HepG2 (cell line): ENCODE measurements at regions not wholly inside any gene's neighbourhood (a gene's known extent, or its start where the extent isn't known, plus 50 kb on each side); places are given as distances from the start of the nearest gene placed in this dataset.

Experiments
- ATAC-seq: fragments of 200-7000 bp; cut with Tn5 transposase; 3 replicates; pipeline ENCODE4 v1.9.1; 2020; ENCODE audit warnings: mild to moderate bottlenecking, moderate library complexity
- BruUV-seq: library from RNA; stranded (reverse); fragments of 400-500 nt; replicated peaks from 2 replicates; lab custom pipeline; 2021; lab: Mats Ljungman, UMichigan
- CTCF ChIA-PET: fragments of 300-600 bp; formaldehyde crosslinking; extraction: SDS; loops from one replicate; lab custom pipeline; 2021; ENCODE audit warnings: low total read pairs, inconsistent platforms, low intra/inter-chr PET ratio; lab: Yijun Ruan, JAX
- POLR2A ChIA-PET: fragments of 350-600 bp; sonication (Branson Sonifier 250); formaldehyde crosslinking; loops from one replicate; lab custom pipeline; 2020; ENCODE audit warnings: antibody characterized with exemption, inconsistent platforms; lab: Yijun Ruan, JAX
- DNase-seq: peaks from one replicate; pipeline ENCODE4 v3.0.0-alpha.2; 2015; ENCODE audit warnings: low spot score
- FAIRE-seq: peaks from 3 replicates; lab custom pipeline; 2011; peaks lifted over from hg19 to GRCh38; lab: Jason Lieb, UNC
- H2AFZ ChIP-seq: one replicate; pipeline ENCODE4 v1.6.1; 2011; ENCODE audit warnings: low read length, inconsistent platforms
- H3K27ac ChIP-seq: fragments of 300-600 bp; 3 replicates; pipeline ENCODE4 v1.8.0; 2011; ENCODE audit warnings: mixed run types, mild to moderate bottlenecking, mixed read lengths, low read length, inconsistent platforms; ENCODE audit not compliant: insufficient read depth; ENCODE audit errors: extremely low read length
- H3K27me3 ChIP-seq, 2 experiments: fragments of 200-600 bp in 1 of 2; 2 replicates in 1 of 2; 3 replicates in 1 of 2; pipeline versions ENCODE4 v1.6.0 to v1.8.0; 2011; ENCODE audit warnings: low read length in 2 of 2, mild to moderate bottlenecking in 2 of 2, moderate library complexity in 2 of 2, inconsistent platforms in 1 of 2; ENCODE audit not compliant: insufficient read depth in 2 of 2, control insufficient read depth in 1 of 2
- H3K36me3 ChIP-seq, 2 experiments: fragments of 200-600 bp in 1 of 2; replicated peaks in 1 of 2; 2 replicates in 1 of 2; 3 replicates in 1 of 2; pipeline versions ENCODE4 v1.5.1 to v1.8.0; 2011; ENCODE audit warnings: low read length in 2 of 2, inconsistent platforms in 1 of 2; ENCODE audit not compliant: insufficient read depth in 2 of 2, control insufficient read depth in 1 of 2
- H3K4me1 ChIP-seq: 2 replicates; pipeline ENCODE4 v1.5.1; 2012; ENCODE audit warnings: low read length, inconsistent platforms; ENCODE audit not compliant: insufficient read depth
- H3K4me2 ChIP-seq: 2 replicates; pipeline ENCODE4 v1.6.0; 2011; ENCODE audit warnings: low read depth, low read length, inconsistent platforms
- H3K4me3 ChIP-seq, 3 experiments: fragments of 200-600 bp in 1 of 3; sonication (generic), shearing (Covaris generic) in 1 of 3; replicated peaks in 1 of 3; 2 replicates each; pipeline ENCODE4 v1.5.1; 2011 to 2016; ENCODE audit warnings: low read length in 3 of 3, inconsistent platforms in 2 of 3, low read depth in 2 of 3, mild to moderate bottlenecking in 2 of 3, control low read depth in 1 of 3, mixed read lengths in 1 of 3; ENCODE audit not compliant: insufficient read depth in 1 of 3
- H3K79me2 ChIP-seq: one replicate; pipeline ENCODE4 v1.6.1; 2011; ENCODE audit warnings: low read length, inconsistent platforms; ENCODE audit not compliant: insufficient read depth
- H3K9ac ChIP-seq: 2 replicates; pipeline ENCODE4 v1.6.0; 2011; ENCODE audit warnings: mild to moderate bottlenecking, low read depth, low read length, inconsistent platforms; ENCODE audit not compliant: insufficient read depth
- H3K9me3 ChIP-seq: 2 replicates; pipeline ENCODE4 v1.5.1; 2012; ENCODE audit warnings: mild to moderate bottlenecking, low read length
- H4K20me1 ChIP-seq: 2 replicates; pipeline ENCODE4 v1.6.0; 2011; ENCODE audit warnings: inconsistent platforms, mild to moderate bottlenecking, low read length, moderate library complexity; ENCODE audit not compliant: insufficient read depth
- AGO2 ChIP-seq: fragments of 200-400 bp; formaldehyde crosslinking; optimal IDR thresholded peaks from 2 replicates; pipeline ENCODE3; 2017; ENCODE audit warnings: mild to moderate bottlenecking, low read depth, low read length, moderate library complexity
- DNMT3B ChIP-seq: conservative IDR thresholded peaks from 2 replicates; pipeline ENCODE4 v1.6.1; 2016; ENCODE audit warnings: missing biosample characterization, control low read depth
- EEA1 ChIP-seq: sonication (generic); formaldehyde crosslinking; IDR thresholded peaks from 2 replicates; pipeline ENCODE4 v1.5.1; 2020; ENCODE audit warnings: mild to moderate bottlenecking, missing genetic modification reagents, borderline replicate concordance
- EHMT2 ChIP-seq: fragments of 200-600 bp; sonication (generic); IDR thresholded peaks from 2 replicates; pipeline ENCODE4 v1.7.0; 2017; ENCODE audit warnings: antibody characterized with exemption, low read depth, low read length, borderline replicate concordance
- GFI1 ChIP-seq: sonication (generic); formaldehyde crosslinking; IDR thresholded peaks from 2 replicates; pipeline ENCODE4 v1.5.0; 2020; ENCODE audit warnings: missing genetic modification reagents, mild to moderate bottlenecking, borderline replicate concordance
- IKZF4 ChIP-seq: sonication (generic); formaldehyde crosslinking; IDR thresholded peaks from 2 replicates; pipeline ENCODE4 v1.5.1; 2020; ENCODE audit warnings: borderline replicate concordance, mild to moderate bottlenecking, low read depth, missing genetic modification reagents; ENCODE audit errors: not compliant biosample characterization
- KLF12 ChIP-seq: sonication (generic); formaldehyde crosslinking; IDR thresholded peaks from 2 replicates; pipeline ENCODE4 v1.4.0; 2020; ENCODE audit warnings: missing genetic modification reagents, borderline replicate concordance
- NCOA5 ChIP-seq: sonication (generic); formaldehyde crosslinking; IDR thresholded peaks from 2 replicates; pipeline ENCODE4 v1.4.0; 2020; ENCODE audit warnings: missing genetic modification reagents
- TIGD3 ChIP-seq: sonication (generic); formaldehyde crosslinking; IDR thresholded peaks from 2 replicates; pipeline ENCODE4 v1.5.1; 2020; ENCODE audit warnings: mild to moderate bottlenecking, missing genetic modification reagents, borderline replicate concordance
- ZKSCAN5 ChIP-seq: sonication (generic); formaldehyde crosslinking; IDR thresholded peaks from 2 replicates; pipeline ENCODE4 v1.5.1; 2020; ENCODE audit warnings: mild to moderate bottlenecking, missing genetic modification reagents
- ZMYM4 ChIP-seq: sonication (generic); formaldehyde crosslinking; IDR thresholded peaks from 2 replicates; pipeline ENCODE4 v1.8.1; 2023; ENCODE audit warnings: mild to moderate bottlenecking, missing genetic modification reagents
- ZNF138 ChIP-seq: sonication (generic); formaldehyde crosslinking; IDR thresholded peaks from 2 replicates; pipeline ENCODE4 v1.5.0; 2020; ENCODE audit warnings: mild to moderate bottlenecking, low read depth, missing genetic modification reagents
- ZNF337 ChIP-seq: sonication (generic); formaldehyde crosslinking; IDR thresholded peaks from 2 replicates; pipeline ENCODE4 v1.5.1; 2020; ENCODE audit warnings: missing genetic modification reagents, low read depth, mild to moderate bottlenecking, borderline replicate concordance
- ZNF512 ChIP-seq: sonication (generic); formaldehyde crosslinking; IDR thresholded peaks from 2 replicates; pipeline ENCODE4 v1.4.0; 2020; ENCODE audit warnings: mild to moderate bottlenecking, missing genetic modification reagents
- WGBS: methylation state at CpG from one replicate; pipeline ENCODE4 v1.1.6; 2017; ENCODE audit warnings: low lambda C conversion rate; 5-methylcytosine and 5-hydroxymethylcytosine counted together
- in situ Hi-C: cut with HindIII; loops from 2 replicates; pipeline ENCODE4 v1.10.0; 2017; ENCODE audit warnings: low pct_unique_long_range_greater_than_20kb; ENCODE audit not compliant: extremely low pct_ligation_motif_present
- intact Hi-C: fragments of 100-400 bp; cut with micrococcal nuclease; formaldehyde crosslinking; loops from one replicate; pipeline ENCODE4 v1.10.0; 2022; ENCODE audit not compliant: unreplicated experiment
- TF ChIP-seq, protein P1 (sequence below): sonication (generic); formaldehyde crosslinking; IDR thresholded peaks from 2 replicates; pipeline ENCODE4 v1.5.1; 2020; ENCODE audit warnings: missing genetic modification reagents, mild to moderate bottlenecking, borderline replicate concordance
- TF ChIP-seq, protein P2 (sequence below): sonication (generic); formaldehyde crosslinking; IDR thresholded peaks from 2 replicates; pipeline ENCODE4 v1.4.0; 2020; ENCODE audit warnings: missing genetic modification reagents
- TF ChIP-seq, protein P3 (sequence below): sonication (generic); formaldehyde crosslinking; IDR thresholded peaks from 2 replicates; pipeline ENCODE4 v1.4.0; 2020; ENCODE audit warnings: missing genetic modification reagents, mild to moderate bottlenecking, borderline replicate concordance

- FAIRE-seq (no peak), ATAC-seq (no peak), DNase-seq (no peak)
- no peak overlapping the region for H2AFZ ChIP-seq
- H3K9me3 ChIP-seq: no peaks in the 10 kb centered on the region
- in situ Hi-C loops: no loop called here
- no peaks in the 10 kb centered on the region for H3K79me2 ChIP-seq
- POLR2A ChIA-PET: no interaction called here
- H3K4me1 ChIP-seq: no peaks in the 10 kb centered on the region
- BruUV-seq: no TSS peak
- no peaks in the 10 kb centered on the region for H3K36me3 ChIP-seq
- peaks cover 8 to 44% of the 10 kb centered on the region in 2 experiments; a peak in 4 of 5 replicates for H3K27me3 ChIP-seq
- no peak overlapping the region for H3K27ac ChIP-seq
- intact Hi-C loops: no loop called here
- no peak overlapping the region for H3K4me3 ChIP-seq
- CTCF ChIA-PET: no interaction called here
- WGBS: 0% methylated on average over 3 of the region's 3 CpGs
- no peaks in the 10 kb centered on the region for H4K20me1 ChIP-seq
- H3K4me2 ChIP-seq: no peak overlapping the region
- H3K9ac ChIP-seq: no peak overlapping the region
- no peak for TF ChIP-seq ZMYM4
- TF ChIP-seq, protein P1, sequence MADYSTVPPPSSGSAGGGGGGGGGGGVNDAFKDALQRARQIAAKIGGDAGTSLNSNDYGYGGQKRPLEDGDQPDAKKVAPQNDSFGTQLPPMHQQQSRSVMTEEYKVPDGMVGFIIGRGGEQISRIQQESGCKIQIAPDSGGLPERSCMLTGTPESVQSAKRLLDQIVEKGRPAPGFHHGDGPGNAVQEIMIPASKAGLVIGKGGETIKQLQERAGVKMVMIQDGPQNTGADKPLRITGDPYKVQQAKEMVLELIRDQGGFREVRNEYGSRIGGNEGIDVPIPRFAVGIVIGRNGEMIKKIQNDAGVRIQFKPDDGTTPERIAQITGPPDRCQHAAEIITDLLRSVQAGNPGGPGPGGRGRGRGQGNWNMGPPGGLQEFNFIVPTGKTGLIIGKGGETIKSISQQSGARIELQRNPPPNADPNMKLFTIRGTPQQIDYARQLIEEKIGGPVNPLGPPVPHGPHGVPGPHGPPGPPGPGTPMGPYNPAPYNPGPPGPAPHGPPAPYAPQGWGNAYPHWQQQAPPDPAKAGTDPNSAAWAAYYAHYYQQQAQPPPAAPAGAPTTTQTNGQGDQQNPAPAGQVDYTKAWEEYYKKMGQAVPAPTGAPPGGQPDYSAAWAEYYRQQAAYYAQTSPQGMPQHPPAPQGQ: no peak
- no peak for TF ChIP-seq EEA1 (CRISPR knock-in tag)
- no peak for TF ChIP-seq ZKSCAN5
- TF ChIP-seq ZNF512 (CRISPR knock-in tag): no peak
- TF ChIP-seq, protein P2, sequence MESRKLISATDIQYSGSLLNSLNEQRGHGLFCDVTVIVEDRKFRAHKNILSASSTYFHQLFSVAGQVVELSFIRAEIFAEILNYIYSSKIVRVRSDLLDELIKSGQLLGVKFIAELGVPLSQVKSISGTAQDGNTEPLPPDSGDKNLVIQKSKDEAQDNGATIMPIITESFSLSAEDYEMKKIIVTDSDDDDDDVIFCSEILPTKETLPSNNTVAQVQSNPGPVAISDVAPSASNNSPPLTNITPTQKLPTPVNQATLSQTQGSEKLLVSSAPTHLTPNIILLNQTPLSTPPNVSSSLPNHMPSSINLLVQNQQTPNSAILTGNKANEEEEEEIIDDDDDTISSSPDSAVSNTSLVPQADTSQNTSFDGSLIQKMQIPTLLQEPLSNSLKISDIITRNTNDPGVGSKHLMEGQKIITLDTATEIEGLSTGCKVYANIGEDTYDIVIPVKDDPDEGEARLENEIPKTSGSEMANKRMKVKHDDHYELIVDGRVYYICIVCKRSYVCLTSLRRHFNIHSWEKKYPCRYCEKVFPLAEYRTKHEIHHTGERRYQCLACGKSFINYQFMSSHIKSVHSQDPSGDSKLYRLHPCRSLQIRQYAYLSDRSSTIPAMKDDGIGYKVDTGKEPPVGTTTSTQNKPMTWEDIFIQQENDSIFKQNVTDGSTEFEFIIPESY (CRISPR knock-in tag): no peak
- TF ChIP-seq NCOA5: no peak
- TF ChIP-seq ZNF337 (CRISPR knock-in tag): no peak
- TF ChIP-seq AGO2: no peak
- TF ChIP-seq TIGD3 (CRISPR knock-in tag): no peak
- no peak for TF ChIP-seq DNMT3B (CRISPR knock-in tag)
- TF ChIP-seq KLF12 (CRISPR knock-in tag): no peak
- TF ChIP-seq ZNF138 (CRISPR knock-in tag): no peak
- TF ChIP-seq, protein P3, sequence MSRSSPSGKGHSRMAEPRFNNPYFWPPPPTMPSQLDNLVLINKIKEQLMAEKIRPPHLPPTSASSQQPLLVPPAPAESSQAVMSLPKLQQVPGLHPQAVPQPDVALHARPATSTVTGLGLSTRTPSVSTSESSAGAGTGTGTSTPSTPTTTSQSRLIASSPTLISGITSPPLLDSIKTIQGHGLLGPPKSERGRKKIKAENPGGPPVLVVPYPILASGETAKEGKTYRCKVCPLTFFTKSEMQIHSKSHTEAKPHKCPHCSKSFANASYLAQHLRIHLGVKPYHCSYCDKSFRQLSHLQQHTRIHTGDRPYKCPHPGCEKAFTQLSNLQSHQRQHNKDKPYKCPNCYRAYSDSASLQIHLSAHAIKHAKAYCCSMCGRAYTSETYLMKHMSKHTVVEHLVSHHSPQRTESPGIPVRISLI (CRISPR knock-in tag): no peak
- no peak for TF ChIP-seq EHMT2
- TF ChIP-seq IKZF4: no peak
- TF ChIP-seq GFI1 (CRISPR knock-in tag): no peak
Observed at GRCh38 chr1:201645956-201646355, 107.0 kb downstream of the NAV1 start.
